ENCODE measurements at regions not wholly inside any gene's neighbourhood (a gene's known extent, or its start where the extent isn't known, plus 50 kb on each side); places are given as distances from the start of the nearest gene placed in this dataset.

DNA sequence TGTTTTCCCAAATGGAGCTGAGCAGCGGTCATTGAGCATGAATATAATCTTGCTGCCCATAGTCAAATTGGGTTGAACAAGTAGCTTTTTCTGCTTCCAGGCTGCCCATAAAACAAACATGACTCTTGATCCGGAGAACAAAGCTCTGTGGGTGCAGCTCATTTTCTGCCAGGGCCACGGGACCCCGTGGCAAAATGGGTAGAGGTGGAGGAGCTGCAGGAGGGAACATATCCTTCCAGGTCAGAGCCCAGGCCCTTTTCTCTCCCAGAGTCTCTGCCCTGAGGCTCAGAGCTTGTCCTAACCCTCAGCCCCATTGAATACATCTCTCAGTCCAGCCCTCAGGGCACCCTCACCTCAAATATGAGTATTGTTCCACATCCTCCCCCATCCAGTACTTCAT, 151.6 kb upstream of the TWIST2 start:
- TF ChIP-seq BHLHE40 (IDR thresholded peaks at IDR 0.05; ENCODE audit: borderline replicate concordance) (no peak), LEF1 (IDR thresholded peaks at IDR 0.05; ENCODE audit: borderline replicate concordance) (no peak), SP1 (IDR thresholded peaks at IDR 0.05) (no peak), SUZ12 (IDR thresholded peaks at IDR 0.05) (no peak), FOXK2 (IDR thresholded peaks at IDR 0.05) (no peak), ARNT (IDR thresholded peaks at IDR 0.05) (no peak), ZNF384 (IDR thresholded peaks at IDR 0.05) (no peak), FOXM1 (IDR thresholded peaks at IDR 0.05; ENCODE audit: borderline replicate concordance) (no peak), TARDBP (IDR thresholded peaks at IDR 0.05) (no peak), FOXA1 (IDR thresholded peaks at IDR 0.05) (no peak), ELF4 (IDR thresholded peaks at IDR 0.05) (no peak), CTBP1 (IDR thresholded peaks at IDR 0.05; ENCODE audit: borderline replicate concordance) (no peak)
- TF ChIP-seq, protein P1, sequence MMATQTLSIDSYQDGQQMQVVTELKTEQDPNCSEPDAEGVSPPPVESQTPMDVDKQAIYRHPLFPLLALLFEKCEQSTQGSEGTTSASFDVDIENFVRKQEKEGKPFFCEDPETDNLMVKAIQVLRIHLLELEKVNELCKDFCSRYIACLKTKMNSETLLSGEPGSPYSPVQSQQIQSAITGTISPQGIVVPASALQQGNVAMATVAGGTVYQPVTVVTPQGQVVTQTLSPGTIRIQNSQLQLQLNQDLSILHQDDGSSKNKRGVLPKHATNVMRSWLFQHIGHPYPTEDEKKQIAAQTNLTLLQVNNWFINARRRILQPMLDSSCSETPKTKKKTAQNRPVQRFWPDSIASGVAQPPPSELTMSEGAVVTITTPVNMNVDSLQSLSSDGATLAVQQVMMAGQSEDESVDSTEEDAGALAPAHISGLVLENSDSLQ (IDR thresholded peaks at IDR 0.05) = no peak
